ENCODE measurements at regions not wholly inside any gene's neighbourhood (a gene's known extent, or its start where the extent isn't known, plus 50 kb on each side); places are given as distances from the start of the nearest gene placed in this dataset.

GRCh38 chr1:184875218-184875617 lies 99.1 kb downstream of the NIBAN1 start:
- Histone ChIP-seq H3K4me3 (replicated peaks in 1 of 3; ENCODE audit: insufficient read depth in 1 of 3, low read depth in 2 of 3, low read length in 3 of 3) (no peak overlapping the region), H3K4me1 (ENCODE audit: insufficient read depth, low read length) (no peaks in the 10 kb centered on the region), H3K27ac (ENCODE audit: extremely low read length, insufficient read depth, low read length) (no peak overlapping the region), H3K9ac (ENCODE audit: insufficient read depth, low read depth, low read length) (no peak overlapping the region), H3K27me3 (ENCODE audit: control insufficient read depth in 1 of 2, insufficient read depth in 2 of 2, low read length in 2 of 2) (no peaks in the 10 kb centered on the region), H3K4me2 (ENCODE audit: low read depth, low read length) (no peak overlapping the region), H3K79me2 (ENCODE audit: insufficient read depth, low read length) (no peaks in the 10 kb centered on the region), H4K20me1 (ENCODE audit: insufficient read depth, low read length) (no peaks in the 10 kb centered on the region), H3K36me3 (replicated peaks in 1 of 2; ENCODE audit: control insufficient read depth in 1 of 2, insufficient read depth in 2 of 2, low read length in 2 of 2) (no peaks in the 10 kb centered on the region), H2AFZ (ENCODE audit: low read length) (no peak overlapping the region), H3K9me3 (ENCODE audit: low read length) (no peaks in the 10 kb centered on the region)
- intact Hi-C loops (cut with micrococcal nuclease; ENCODE audit: unreplicated experiment) = no loop called here
- in situ Hi-C loops (cut with HindIII; ENCODE audit: extremely low pct_ligation_motif_present, low pct_unique_long_range_greater_than_20kb) = no loop called here
- no peak for TF ChIP-seq ZBTB20 (CRISPR knock-in tag; IDR thresholded peaks at IDR 0.05; ENCODE audit: borderline replicate concordance, low read depth)
- TF ChIP-seq PHF5A (CRISPR knock-in tag; IDR thresholded peaks at IDR 0.05; ENCODE audit: low read depth, unreplicated experiment) = no peak
- TF ChIP-seq, protein P1, sequence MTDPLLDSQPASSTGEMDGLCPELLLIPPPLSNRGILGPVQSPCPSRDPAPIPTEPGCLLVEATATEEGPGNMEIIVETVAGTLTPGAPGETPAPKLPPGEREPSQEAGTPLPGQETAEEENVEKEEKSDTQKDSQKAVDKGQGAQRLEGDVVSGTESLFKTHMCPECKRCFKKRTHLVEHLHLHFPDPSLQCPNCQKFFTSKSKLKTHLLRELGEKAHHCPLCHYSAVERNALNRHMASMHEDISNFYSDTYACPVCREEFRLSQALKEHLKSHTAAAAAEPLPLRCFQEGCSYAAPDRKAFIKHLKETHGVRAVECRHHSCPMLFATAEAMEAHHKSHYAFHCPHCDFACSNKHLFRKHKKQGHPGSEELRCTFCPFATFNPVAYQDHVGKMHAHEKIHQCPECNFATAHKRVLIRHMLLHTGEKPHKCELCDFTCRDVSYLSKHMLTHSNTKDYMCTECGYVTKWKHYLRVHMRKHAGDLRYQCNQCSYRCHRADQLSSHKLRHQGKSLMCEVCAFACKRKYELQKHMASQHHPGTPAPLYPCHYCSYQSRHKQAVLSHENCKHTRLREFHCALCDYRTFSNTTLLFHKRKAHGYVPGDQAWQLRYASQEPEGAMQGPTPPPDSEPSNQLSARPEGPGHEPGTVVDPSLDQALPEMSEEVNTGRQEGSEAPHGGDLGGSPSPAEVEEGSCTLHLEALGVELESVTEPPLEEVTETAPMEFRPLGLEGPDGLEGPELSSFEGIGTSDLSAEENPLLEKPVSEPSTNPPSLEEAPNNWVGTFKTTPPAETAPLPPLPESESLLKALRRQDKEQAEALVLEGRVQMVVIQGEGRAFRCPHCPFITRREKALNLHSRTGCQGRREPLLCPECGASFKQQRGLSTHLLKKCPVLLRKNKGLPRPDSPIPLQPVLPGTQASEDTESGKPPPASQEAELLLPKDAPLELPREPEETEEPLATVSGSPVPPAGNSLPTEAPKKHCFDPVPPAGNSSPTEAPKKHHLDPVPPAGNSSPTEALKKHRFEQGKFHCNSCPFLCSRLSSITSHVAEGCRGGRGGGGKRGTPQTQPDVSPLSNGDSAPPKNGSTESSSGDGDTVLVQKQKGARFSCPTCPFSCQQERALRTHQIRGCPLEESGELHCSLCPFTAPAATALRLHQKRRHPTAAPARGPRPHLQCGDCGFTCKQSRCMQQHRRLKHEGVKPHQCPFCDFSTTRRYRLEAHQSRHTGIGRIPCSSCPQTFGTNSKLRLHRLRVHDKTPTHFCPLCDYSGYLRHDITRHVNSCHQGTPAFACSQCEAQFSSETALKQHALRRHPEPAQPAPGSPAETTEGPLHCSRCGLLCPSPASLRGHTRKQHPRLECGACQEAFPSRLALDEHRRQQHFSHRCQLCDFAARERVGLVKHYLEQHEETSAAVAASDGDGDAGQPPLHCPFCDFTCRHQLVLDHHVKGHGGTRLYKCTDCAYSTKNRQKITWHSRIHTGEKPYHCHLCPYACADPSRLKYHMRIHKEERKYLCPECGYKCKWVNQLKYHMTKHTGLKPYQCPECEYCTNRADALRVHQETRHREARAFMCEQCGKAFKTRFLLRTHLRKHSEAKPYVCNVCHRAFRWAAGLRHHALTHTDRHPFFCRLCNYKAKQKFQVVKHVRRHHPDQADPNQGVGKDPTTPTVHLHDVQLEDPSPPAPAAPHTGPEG (CRISPR knock-in tag; IDR thresholded peaks at IDR 0.05) = no peak
- TF ChIP-seq, protein P2, sequence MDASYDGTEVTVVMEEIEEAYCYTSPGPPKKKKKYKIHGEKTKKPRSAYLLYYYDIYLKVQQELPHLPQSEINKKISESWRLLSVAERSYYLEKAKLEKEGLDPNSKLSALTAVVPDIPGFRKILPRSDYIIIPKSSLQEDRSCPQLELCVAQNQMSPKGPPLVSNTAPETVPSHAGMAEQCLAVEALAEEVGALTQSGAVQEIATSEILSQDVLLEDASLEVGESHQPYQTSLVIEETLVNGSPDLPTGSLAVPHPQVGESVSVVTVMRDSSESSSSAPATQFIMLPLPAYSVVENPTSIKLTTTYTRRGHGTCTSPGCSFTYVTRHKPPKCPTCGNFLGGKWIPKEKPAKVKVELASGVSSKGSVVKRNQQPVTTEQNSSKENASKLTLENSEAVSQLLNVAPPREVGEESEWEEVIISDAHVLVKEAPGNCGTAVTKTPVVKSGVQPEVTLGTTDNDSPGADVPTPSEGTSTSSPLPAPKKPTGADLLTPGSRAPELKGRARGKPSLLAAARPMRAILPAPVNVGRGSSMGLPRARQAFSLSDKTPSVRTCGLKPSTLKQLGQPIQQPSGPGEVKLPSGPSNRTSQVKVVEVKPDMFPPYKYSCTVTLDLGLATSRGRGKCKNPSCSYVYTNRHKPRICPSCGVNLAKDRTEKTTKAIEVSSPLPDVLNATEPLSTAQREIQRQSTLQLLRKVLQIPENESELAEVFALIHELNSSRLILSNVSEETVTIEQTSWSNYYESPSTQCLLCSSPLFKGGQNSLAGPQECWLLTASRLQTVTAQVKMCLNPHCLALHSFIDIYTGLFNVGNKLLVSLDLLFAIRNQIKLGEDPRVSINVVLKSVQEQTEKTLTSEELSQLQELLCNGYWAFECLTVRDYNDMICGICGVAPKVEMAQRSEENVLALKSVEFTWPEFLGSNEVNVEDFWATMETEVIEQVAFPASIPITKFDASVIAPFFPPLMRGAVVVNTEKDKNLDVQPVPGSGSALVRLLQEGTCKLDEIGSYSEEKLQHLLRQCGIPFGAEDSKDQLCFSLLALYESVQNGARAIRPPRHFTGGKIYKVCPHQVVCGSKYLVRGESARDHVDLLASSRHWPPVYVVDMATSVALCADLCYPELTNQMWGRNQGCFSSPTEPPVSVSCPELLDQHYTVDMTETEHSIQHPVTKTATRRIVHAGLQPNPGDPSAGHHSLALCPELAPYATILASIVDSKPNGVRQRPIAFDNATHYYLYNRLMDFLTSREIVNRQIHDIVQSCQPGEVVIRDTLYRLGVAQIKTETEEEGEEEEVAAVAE (CRISPR knock-in tag; IDR thresholded peaks at IDR 0.05; ENCODE audit: borderline replicate concordance) = no peak
- TF ChIP-seq GABPA (IDR thresholded peaks at IDR 0.05; ENCODE audit: low read depth, low read length) = no peak
- no peak for TF ChIP-seq GABPA (CRISPR knock-in tag; IDR thresholded peaks at IDR 0.05; ENCODE audit: low read depth)
- no peak for TF ChIP-seq ZNF773 (CRISPR knock-in tag; IDR thresholded peaks at IDR 0.05; ENCODE audit: borderline replicate concordance)
- no peak for TF ChIP-seq SIN3A (IDR thresholded peaks at IDR 0.05; ENCODE audit: borderline replicate concordance, low read depth, low read length)
- no peak for TF ChIP-seq CEBPG (CRISPR knock-in tag; IDR thresholded peaks at IDR 0.05)
- TF ChIP-seq NPAS2 (CRISPR knock-in tag; IDR thresholded peaks at IDR 0.05; ENCODE audit: borderline replicate concordance) = no peak
- TF ChIP-seq ZNF781 (CRISPR knock-in tag; IDR thresholded peaks at IDR 0.05; ENCODE audit: borderline replicate concordance, not compliant biosample characterization) = no peak
- no peak for TF ChIP-seq MYNN (CRISPR knock-in tag; IDR thresholded peaks at IDR 0.05; ENCODE audit: low read depth)
- no peak for TF ChIP-seq SIX4 (CRISPR knock-in tag; IDR thresholded peaks at IDR 0.05)
- TF ChIP-seq ZNF597 (CRISPR knock-in tag; IDR thresholded peaks at IDR 0.05) = no peak
- 0% methylated on average over 4 of the region's 4 CpGs for WGBS (ENCODE audit: low lambda C conversion rate)
- no TSS peak for BruUV-seq (replicated peaks)
- ChIA-PET POLR2A (no interaction called here), CTCF (ENCODE audit: low intra/inter-chr PET ratio, low total read pairs) (no interaction called here)
- ATAC-seq (no peak), DNase-seq (ENCODE audit: low spot score) (no peak), FAIRE-seq (no peak)
